ENCODE measurements at regions not wholly inside any gene's neighbourhood (a gene's known extent, or its start where the extent isn't known, plus 50 kb on each side); places are given as distances from the start of the nearest gene placed in this dataset.

GRCh38 chr3:72625602-72626337 lies 222.5 kb downstream of the SHQ1 start:
- no peaks in the 10 kb centered on the region for H3K9me3 ChIP-seq
- 76 to 77% methylated on average over 14 of the region's 14 CpGs for WGBS, 2 donors
- no peaks in the 10 kb centered on the region for H3K27me3 ChIP-seq
- peaks cover 0 to 7% (median 5%) of the 10 kb centered on the region in 4 donors for H3K4me1 ChIP-seq
- H3K27ac ChIP-seq: no peak overlapping the region
- TF ChIP-seq POLR2AphosphoS5 (IDR thresholded peaks at IDR 0.05): peak in 1 of 2 donors; percentile 17
- TF ChIP-seq, protein P1, sequence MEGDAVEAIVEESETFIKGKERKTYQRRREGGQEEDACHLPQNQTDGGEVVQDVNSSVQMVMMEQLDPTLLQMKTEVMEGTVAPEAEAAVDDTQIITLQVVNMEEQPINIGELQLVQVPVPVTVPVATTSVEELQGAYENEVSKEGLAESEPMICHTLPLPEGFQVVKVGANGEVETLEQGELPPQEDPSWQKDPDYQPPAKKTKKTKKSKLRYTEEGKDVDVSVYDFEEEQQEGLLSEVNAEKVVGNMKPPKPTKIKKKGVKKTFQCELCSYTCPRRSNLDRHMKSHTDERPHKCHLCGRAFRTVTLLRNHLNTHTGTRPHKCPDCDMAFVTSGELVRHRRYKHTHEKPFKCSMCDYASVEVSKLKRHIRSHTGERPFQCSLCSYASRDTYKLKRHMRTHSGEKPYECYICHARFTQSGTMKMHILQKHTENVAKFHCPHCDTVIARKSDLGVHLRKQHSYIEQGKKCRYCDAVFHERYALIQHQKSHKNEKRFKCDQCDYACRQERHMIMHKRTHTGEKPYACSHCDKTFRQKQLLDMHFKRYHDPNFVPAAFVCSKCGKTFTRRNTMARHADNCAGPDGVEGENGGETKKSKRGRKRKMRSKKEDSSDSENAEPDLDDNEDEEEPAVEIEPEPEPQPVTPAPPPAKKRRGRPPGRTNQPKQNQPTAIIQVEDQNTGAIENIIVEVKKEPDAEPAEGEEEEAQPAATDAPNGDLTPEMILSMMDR (IDR thresholded peaks at IDR 0.05): no peak
- DNase-seq (peak in 1 of 2 donors; percentile 55), ATAC-seq (ENCODE audit: low FRiP score in 2 of 2) (no peak)
- no peak overlapping the region for H3K4me3 ChIP-seq
- no peaks in the 10 kb centered on the region for H3K36me3 ChIP-seq

GRCh38 chr3:72624656-72625055 lies 223.6 kb downstream of the SHQ1 start:
- H3K27me3 ChIP-seq: no peaks in the 10 kb centered on the region
- peaks cover 0 to 7% (median 5%) of the 10 kb centered on the region in 4 donors for H3K4me1 ChIP-seq
- TF ChIP-seq POLR2A (IDR thresholded peaks at IDR 0.05): no peak
- TF ChIP-seq EP300 (IDR thresholded peaks at IDR 0.05): no peak
- TF ChIP-seq, protein P1 (IDR thresholded peaks at IDR 0.05): no peak
- TF ChIP-seq POLR2AphosphoS5 (IDR thresholded peaks at IDR 0.05): no peak
- no peak overlapping the region for H3K27ac ChIP-seq
- DNase-seq (no peak), ATAC-seq (ENCODE audit: low FRiP score in 2 of 2) (no peak)
- WGBS, 2 donors: 76 to 89% methylated on average over 2 of the region's 2 CpGs
- H3K36me3 ChIP-seq: no peaks in the 10 kb centered on the region
- H3K9me3 ChIP-seq: no peaks in the 10 kb centered on the region
- H3K4me3 ChIP-seq: no peak overlapping the region

- no peak for TF ChIP-seq POLR2AphosphoS5 (IDR thresholded peaks at IDR 0.05)
- TF ChIP-seq EP300 (IDR thresholded peaks at IDR 0.05): no peak
- TF ChIP-seq POLR2A (IDR thresholded peaks at IDR 0.05): no peak
- TF ChIP-seq, protein P1 (IDR thresholded peaks at IDR 0.05): no peak
- WGBS, 2 donors: 58 to 76% methylated on average over 4 to 6 of the region's 6 CpGs
Observed at GRCh38 chr3:72618739-72619138, 229.5 kb downstream of the SHQ1 start.

GRCh38 chr3:72617424-72618024 lies 230.7 kb downstream of the SHQ1 start:
- Histone ChIP-seq H3K4me3 (no peak overlapping the region), H3K27me3 (no peaks in the 10 kb centered on the region), H3K4me1 (no peaks in the 10 kb centered on the region), H3K36me3 (no peaks in the 10 kb centered on the region), H3K9me3 (no peaks in the 10 kb centered on the region), H3K27ac (no peak overlapping the region)
- ATAC-seq (ENCODE audit: low FRiP score in 2 of 2) (no peak), DNase-seq (no peak)
- WGBS, 2 donors: 77 to 79% methylated on average over 5 of the region's 5 CpGs
- no peak for TF ChIP-seq POLR2A (IDR thresholded peaks at IDR 0.05)

More at GRCh38 chr3:72618739-72619138, 229.5 kb downstream of the SHQ1 start:
- Histone ChIP-seq H3K36me3 (no peaks in the 10 kb centered on the region), H3K4me3 (no peak overlapping the region), H3K27me3 (no peaks in the 10 kb centered on the region), H3K27ac (no peak overlapping the region), H3K9me3 (no peaks in the 10 kb centered on the region), H3K4me1 (no peaks in the 10 kb centered on the region)
- DNase-seq (peak in 1 of 2 donors; percentile 6), ATAC-seq (ENCODE audit: low FRiP score in 2 of 2) (no peak)

- no peak overlapping the region for H3K4me3 ChIP-seq
- no peaks in the 10 kb centered on the region for H3K36me3 ChIP-seq
- ATAC-seq (ENCODE audit: low FRiP score in 2 of 2) (no peak), DNase-seq (no peak)
- H3K9me3 ChIP-seq: no peaks in the 10 kb centered on the region
- H3K27me3 ChIP-seq: no peaks in the 10 kb centered on the region
- 76 to 96% methylated on average over 6 of the region's 6 CpGs for WGBS, 2 donors
- TF ChIP-seq POLR2A (IDR thresholded peaks at IDR 0.05) (no peak), EP300 (IDR thresholded peaks at IDR 0.05) (no peak), POLR2AphosphoS5 (IDR thresholded peaks at IDR 0.05) (no peak)
- TF ChIP-seq, protein P1 (IDR thresholded peaks at IDR 0.05): no peak
- no peaks in the 10 kb centered on the region for H3K4me1 ChIP-seq
- no peak overlapping the region for H3K27ac ChIP-seq
Observed at GRCh38 chr3:72615776-72616175, 232.5 kb downstream of the SHQ1 start.
